HUES48 (cell line): ENCODE measurements at regions not wholly inside any gene's neighbourhood (a gene's known extent, or its start where the extent isn't known, plus 50 kb on each side); places are given as distances from the start of the nearest gene placed in this dataset.

Source experiments
- H3K27ac ChIP-seq: one replicate; pipeline ENCODE4 v1.7.0; 2013; ENCODE audit warnings: low read depth, low read length, inconsistent platforms
- H3K27me3 ChIP-seq: 2 replicates; pipeline ENCODE4 v1.6.1; 2013; ENCODE audit warnings: mild to moderate bottlenecking, low read length; ENCODE audit not compliant: control insufficient read depth, insufficient read depth
- H3K36me3 ChIP-seq: 2 replicates; pipeline ENCODE4 v1.6.1; 2013; ENCODE audit warnings: low read length; ENCODE audit not compliant: control insufficient read depth, insufficient read depth
- H3K4me1 ChIP-seq: 2 replicates; pipeline ENCODE4 v1.6.1; 2013; ENCODE audit warnings: mild to moderate bottlenecking, low read length; ENCODE audit not compliant: control insufficient read depth, insufficient read depth
- H3K4me3 ChIP-seq: 2 replicates; pipeline ENCODE4 v1.5.1; 2013; ENCODE audit warnings: mild to moderate bottlenecking, low read depth, low read length
- H3K9ac ChIP-seq: 2 replicates; pipeline ENCODE4 v1.6.1; 2013; ENCODE audit warnings: mild to moderate bottlenecking, low read depth, low read length, moderate library complexity
- H3K9me3 ChIP-seq: 2 replicates; pipeline ENCODE4 v1.6.1; 2013; ENCODE audit warnings: low read length; ENCODE audit not compliant: control insufficient read depth, insufficient read depth

GRCh38 chr2:12929758-12930157 is 213.0 kb downstream of the TRIB2 start:
- peaks cover 17% of the 10 kb centered on the region for H3K4me1 ChIP-seq
- H3K9me3 ChIP-seq = peaks cover 2% of the 10 kb centered on the region; the same call in 1 of the 2 replicates
- no peak overlapping the region for H3K27ac ChIP-seq
- H3K9ac ChIP-seq = no peak overlapping the region
- H3K27me3 ChIP-seq = no peaks in the 10 kb centered on the region
- no peaks in the 10 kb centered on the region for H3K36me3 ChIP-seq
- no peak overlapping the region for H3K4me3 ChIP-seq

- H3K9me3 ChIP-seq = peaks cover 2% of the 10 kb centered on the region; the same call in 1 of the 2 replicates
- no peak overlapping the region for H3K27ac ChIP-seq
- no peak overlapping the region for H3K4me3 ChIP-seq
- no peaks in the 10 kb centered on the region for H3K27me3 ChIP-seq
- H3K4me1 ChIP-seq = peaks cover 17% of the 10 kb centered on the region
- no peak overlapping the region for H3K9ac ChIP-seq
- no peaks in the 10 kb centered on the region for H3K36me3 ChIP-seq
Observed at GRCh38 chr2:12930391-12930790, 213.7 kb downstream of the TRIB2 start.

GRCh38 chr2:12931186-12931844 is 214.6 kb downstream of the TRIB2 start:
- Histone ChIP-seq H3K4me3 (no peak overlapping the region), H3K9me3 (peaks cover 2% of the 10 kb centered on the region; the same call in 1 of the 2 replicates), H3K27me3 (no peaks in the 10 kb centered on the region), H3K9ac (no peak overlapping the region), H3K36me3 (no peaks in the 10 kb centered on the region), H3K4me1 (peaks cover 17% of the 10 kb centered on the region), H3K27ac (no peak overlapping the region)

GRCh38 chr2:12932192-12932591 is 215.5 kb downstream of the TRIB2 start:
- no peaks in the 10 kb centered on the region for H3K36me3 ChIP-seq
- H3K4me1 ChIP-seq = peaks cover 17% of the 10 kb centered on the region
- no peak overlapping the region for H3K4me3 ChIP-seq
- no peak overlapping the region for H3K27ac ChIP-seq
- no peaks in the 10 kb centered on the region for H3K27me3 ChIP-seq
- H3K9me3 ChIP-seq = no peaks in the 10 kb centered on the region
- no peak overlapping the region for H3K9ac ChIP-seq

- Histone ChIP-seq H3K4me1 (peaks cover 6% of the 10 kb centered on the region), H3K36me3 (no peaks in the 10 kb centered on the region), H3K4me3 (no peak overlapping the region), H3K9ac (no peak overlapping the region), H3K27me3 (no peaks in the 10 kb centered on the region), H3K9me3 (no peaks in the 10 kb centered on the region), H3K27ac (no peak overlapping the region)
Observed at GRCh38 chr2:12934146-12934756, 217.5 kb downstream of the TRIB2 start.

GRCh38 chr2:12935222-12935621 is 218.5 kb downstream of the TRIB2 start:
- Histone ChIP-seq H3K4me1 (no peaks in the 10 kb centered on the region), H3K36me3 (no peaks in the 10 kb centered on the region), H3K4me3 (no peak overlapping the region), H3K9me3 (no peaks in the 10 kb centered on the region), H3K27me3 (no peaks in the 10 kb centered on the region), H3K9ac (no peak overlapping the region), H3K27ac (no peak overlapping the region)

GRCh38 chr2:12935796-12936195 is 219.1 kb downstream of the TRIB2 start:
- no peaks in the 10 kb centered on the region for H3K4me1 ChIP-seq
- no peak overlapping the region for H3K4me3 ChIP-seq
- no peaks in the 10 kb centered on the region for H3K9me3 ChIP-seq
- no peak overlapping the region for H3K9ac ChIP-seq
- H3K27me3 ChIP-seq = no peaks in the 10 kb centered on the region
- no peak overlapping the region for H3K27ac ChIP-seq
- no peaks in the 10 kb centered on the region for H3K36me3 ChIP-seq

- H3K9me3 ChIP-seq = no peaks in the 10 kb centered on the region
- no peak overlapping the region for H3K27ac ChIP-seq
- H3K27me3 ChIP-seq = no peaks in the 10 kb centered on the region
- H3K4me1 ChIP-seq = no peaks in the 10 kb centered on the region
- H3K9ac ChIP-seq = no peak overlapping the region
- no peak overlapping the region for H3K4me3 ChIP-seq
- H3K36me3 ChIP-seq = no peaks in the 10 kb centered on the region
Observed at GRCh38 chr2:12941203-12941602, 224.5 kb downstream of the TRIB2 start.

- Histone ChIP-seq H3K27me3 (no peaks in the 10 kb centered on the region), H3K27ac (no peak overlapping the region), H3K36me3 (no peaks in the 10 kb centered on the region), H3K9me3 (no peaks in the 10 kb centered on the region), H3K4me1 (0 out of 2 replicates have a peak, but pooled peaks cover 4% of the 10 kb centered on the region), H3K4me3 (no peak overlapping the region), H3K9ac (no peak overlapping the region)
Observed at GRCh38 chr2:12948231-12948960, 231.7 kb downstream of the TRIB2 start.

- Histone ChIP-seq H3K4me3 (no peak overlapping the region), H3K27ac (no peak overlapping the region), H3K4me1 (0 out of 2 replicates have a peak, but pooled peaks cover 4% of the 10 kb centered on the region), H3K9me3 (no peaks in the 10 kb centered on the region), H3K9ac (no peak overlapping the region), H3K27me3 (no peaks in the 10 kb centered on the region), H3K36me3 (no peaks in the 10 kb centered on the region)
Observed at GRCh38 chr2:12948961-12949353, 232.2 kb downstream of the TRIB2 start.

GRCh38 chr2:12949406-12949805 is 232.7 kb downstream of the TRIB2 start:
- Histone ChIP-seq H3K27ac (no peak overlapping the region), H3K27me3 (no peaks in the 10 kb centered on the region), H3K36me3 (no peaks in the 10 kb centered on the region), H3K4me3 (no peak overlapping the region), H3K9ac (no peak overlapping the region), H3K9me3 (no peaks in the 10 kb centered on the region), H3K4me1 (0 out of 2 replicates have a peak, but pooled peaks cover 4% of the 10 kb centered on the region)
